DND-41 (cell line): ENCODE measurements at regions not wholly inside any gene's neighbourhood (a gene's known extent, or its start where the extent isn't known, plus 50 kb on each side); places are given as distances from the start of the nearest gene placed in this dataset.

Experiments used
- ATAC-seq: fragments of 200-7000 bp; cut with Tn5 transposase; 3 replicates; pipeline ENCODE4 v1.9.1; 2021; ENCODE audit warnings: low read depth; ENCODE audit not compliant: insufficient read depth
- DNase-seq: peaks from one replicate; pipeline ENCODE4 v3.0.0-alpha.2; 2020
- H2AFZ ChIP-seq: 2 replicates; pipeline ENCODE4 v1.6.0; 2012; ENCODE audit warnings: low read depth, low read length
- H3K27ac ChIP-seq: 2 replicates; pipeline ENCODE4 v1.5.1; 2012; ENCODE audit warnings: low read length, inconsistent platforms
- H3K27me3 ChIP-seq: fragments of 200-600 bp; sonication (generic); 2 replicates; pipeline ENCODE4 v1.6.0; 2012; ENCODE audit warnings: low read length, mild to moderate bottlenecking, inconsistent platforms; ENCODE audit not compliant: insufficient read depth, poor library complexity
- H3K36me3 ChIP-seq: 2 replicates; pipeline ENCODE4 v1.5.1; 2012; ENCODE audit warnings: low read length, inconsistent platforms; ENCODE audit not compliant: insufficient read depth
- H3K4me1 ChIP-seq: 2 replicates; pipeline ENCODE4 v1.5.1; 2012; ENCODE audit warnings: mild to moderate bottlenecking, low read length; ENCODE audit not compliant: insufficient read depth
- H3K4me2 ChIP-seq: 2 replicates; pipeline ENCODE4 v1.6.0; 2012; ENCODE audit warnings: mild to moderate bottlenecking, moderate library complexity, low read length, inconsistent platforms; ENCODE audit not compliant: insufficient read depth
- H3K4me3 ChIP-seq, 2 experiments: fragments of 200-600 bp in 1 of 2; shearing (Covaris generic) in 1 of 2; 2 replicates each; pipeline ENCODE4 v1.5.1; 2012 to 2016; ENCODE audit warnings: inconsistent platforms in 2 of 2, low read length in 2 of 2, mild to moderate bottlenecking in 2 of 2, low read depth in 1 of 2, moderate library complexity in 1 of 2
- H3K79me2 ChIP-seq: 2 replicates; pipeline ENCODE4 v1.6.0; 2012; ENCODE audit warnings: low read length, inconsistent platforms; ENCODE audit not compliant: insufficient read depth
- H3K9ac ChIP-seq: 2 replicates; pipeline ENCODE4 v1.6.0; 2012; ENCODE audit warnings: low read depth, mild to moderate bottlenecking, inconsistent platforms, low read length, moderate library complexity
- H3K9me3 ChIP-seq: 2 replicates; pipeline ENCODE4 v1.5.1; 2012; ENCODE audit warnings: low read length, moderate library complexity, mild to moderate bottlenecking, inconsistent platforms; ENCODE audit not compliant: insufficient read depth, severe bottlenecking
- H4K20me1 ChIP-seq: 2 replicates; pipeline ENCODE4 v1.6.0; 2012; ENCODE audit warnings: low read length; ENCODE audit not compliant: insufficient read depth
- EZH2 ChIP-seq: IDR thresholded peaks from 3 replicates; pipeline ENCODE4 v1.6.1; 2012; ENCODE audit warnings: borderline replicate concordance, low read depth, mild to moderate bottlenecking, moderate library complexity, low read length, inconsistent platforms; ENCODE audit not compliant: severe bottlenecking
- TF ChIP-seq, protein P1 (sequence below): IDR thresholded peaks from 2 replicates; pipeline ENCODE4 v1.5.1; 2012; ENCODE audit warnings: borderline replicate concordance, low read length, moderate library complexity, mild to moderate bottlenecking; ENCODE audit not compliant: poor library complexity, severe bottlenecking; ENCODE audit errors: extremely low read depth

- TF ChIP-seq, protein P1, sequence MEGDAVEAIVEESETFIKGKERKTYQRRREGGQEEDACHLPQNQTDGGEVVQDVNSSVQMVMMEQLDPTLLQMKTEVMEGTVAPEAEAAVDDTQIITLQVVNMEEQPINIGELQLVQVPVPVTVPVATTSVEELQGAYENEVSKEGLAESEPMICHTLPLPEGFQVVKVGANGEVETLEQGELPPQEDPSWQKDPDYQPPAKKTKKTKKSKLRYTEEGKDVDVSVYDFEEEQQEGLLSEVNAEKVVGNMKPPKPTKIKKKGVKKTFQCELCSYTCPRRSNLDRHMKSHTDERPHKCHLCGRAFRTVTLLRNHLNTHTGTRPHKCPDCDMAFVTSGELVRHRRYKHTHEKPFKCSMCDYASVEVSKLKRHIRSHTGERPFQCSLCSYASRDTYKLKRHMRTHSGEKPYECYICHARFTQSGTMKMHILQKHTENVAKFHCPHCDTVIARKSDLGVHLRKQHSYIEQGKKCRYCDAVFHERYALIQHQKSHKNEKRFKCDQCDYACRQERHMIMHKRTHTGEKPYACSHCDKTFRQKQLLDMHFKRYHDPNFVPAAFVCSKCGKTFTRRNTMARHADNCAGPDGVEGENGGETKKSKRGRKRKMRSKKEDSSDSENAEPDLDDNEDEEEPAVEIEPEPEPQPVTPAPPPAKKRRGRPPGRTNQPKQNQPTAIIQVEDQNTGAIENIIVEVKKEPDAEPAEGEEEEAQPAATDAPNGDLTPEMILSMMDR = peak; percentile 77
- no peak for TF ChIP-seq EZH2
- no peaks in the 10 kb centered on the region for H3K27me3 ChIP-seq
- H3K9me3 ChIP-seq = peaks cover 2% of the 10 kb centered on the region
- peak overlapping the region in 1 of 2 experiments; percentile 23; a peak in 1 of 4 replicates for H3K4me3 ChIP-seq
- peak overlapping the region; percentile 79 for H3K27ac ChIP-seq
- peak; percentile 32 for DNase-seq
- peaks cover 55% of the 10 kb centered on the region for H3K4me1 ChIP-seq
- H4K20me1 ChIP-seq = no peaks in the 10 kb centered on the region
- no peak for ATAC-seq
- peak overlapping the region; percentile 34 for H3K9ac ChIP-seq
- H3K79me2 ChIP-seq = no peaks in the 10 kb centered on the region
- no peaks in the 10 kb centered on the region for H3K36me3 ChIP-seq
- peak overlapping the region; percentile 57 for H3K4me2 ChIP-seq
- 0 out of 2 replicates have a peak overlapping the region, but pooled peaks have one; percentile 34 for H2AFZ ChIP-seq
Observed at GRCh38 chr5:4640795-4641194, 499.3 kb upstream of the ADAMTS16 start.

DNA sequence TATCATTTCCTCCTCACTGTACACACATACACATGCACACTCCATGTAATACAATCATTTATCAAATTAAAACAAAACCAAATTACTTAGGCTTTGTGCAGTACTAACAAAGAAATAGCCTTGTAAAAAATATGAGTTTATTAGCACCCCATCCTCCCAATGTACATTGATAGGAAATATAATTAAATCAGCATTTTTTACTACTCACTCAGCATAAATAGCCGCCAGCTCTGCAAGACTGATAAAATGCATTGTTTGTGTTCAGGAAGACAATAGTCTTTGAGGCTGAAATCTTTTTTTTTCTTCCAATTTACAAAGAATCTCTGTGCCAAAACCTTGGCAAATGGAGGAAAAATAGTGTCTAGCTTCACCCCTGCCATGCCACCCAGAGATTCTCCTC is 497.6 kb upstream of the ADAMTS16 start:
- Histone ChIP-seq H3K4me1 (peaks cover 58% of the 10 kb centered on the region), H3K9me3 (peaks cover 2% of the 10 kb centered on the region), H3K79me2 (no peaks in the 10 kb centered on the region), H3K27me3 (no peaks in the 10 kb centered on the region), H3K4me3 (no peak overlapping the region), H3K4me2 (no peak overlapping the region), H4K20me1 (no peaks in the 10 kb centered on the region), H3K27ac (no peak overlapping the region), H2AFZ (no peak overlapping the region), H3K9ac (no peak overlapping the region), H3K36me3 (no peaks in the 10 kb centered on the region)
- ATAC-seq (no peak), DNase-seq (no peak)
- TF ChIP-seq, protein P1 = no peak
- no peak for TF ChIP-seq EZH2

DNA sequence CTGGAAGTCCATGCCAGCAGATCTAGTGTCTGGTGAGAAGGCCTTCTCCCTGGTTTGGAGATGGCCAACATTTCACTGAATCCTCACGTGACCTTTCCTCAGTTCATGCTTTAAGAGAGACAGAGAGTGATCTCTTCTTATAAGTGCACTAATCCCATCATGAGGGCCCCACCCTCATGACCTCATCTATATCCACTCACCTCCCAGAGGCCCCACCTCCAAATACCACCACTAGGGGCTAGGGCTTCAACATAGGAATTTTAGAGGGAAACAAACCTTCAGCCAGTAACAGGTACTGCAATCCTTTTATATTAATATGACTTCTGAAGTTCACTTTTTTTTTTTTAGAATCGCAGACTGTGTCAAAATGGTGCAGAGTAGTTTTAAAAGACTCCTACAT is 496.9 kb upstream of the ADAMTS16 start:
- no peak for DNase-seq
- H3K79me2 ChIP-seq = no peaks in the 10 kb centered on the region
- H2AFZ ChIP-seq = no peak overlapping the region
- no peaks in the 10 kb centered on the region for H3K27me3 ChIP-seq
- no peak overlapping the region for H3K4me3 ChIP-seq
- H3K4me2 ChIP-seq = no peak overlapping the region
- H3K9ac ChIP-seq = no peak overlapping the region
- ATAC-seq = no peak
- H3K9me3 ChIP-seq = peaks cover 2% of the 10 kb centered on the region
- peaks cover 58% of the 10 kb centered on the region for H3K4me1 ChIP-seq
- no peak for TF ChIP-seq EZH2
- TF ChIP-seq, protein P1 = no peak
- no peaks in the 10 kb centered on the region for H3K36me3 ChIP-seq
- H4K20me1 ChIP-seq = no peaks in the 10 kb centered on the region
- no peak overlapping the region for H3K27ac ChIP-seq

GRCh38 chr5:4643960-4644359 is 496.2 kb upstream of the ADAMTS16 start:
- H3K4me2 ChIP-seq = no peak overlapping the region
- H3K9me3 ChIP-seq = peaks cover 2% of the 10 kb centered on the region
- H3K27me3 ChIP-seq = no peaks in the 10 kb centered on the region
- H3K4me1 ChIP-seq = peaks cover 55% of the 10 kb centered on the region
- H3K4me3 ChIP-seq = no peak overlapping the region
- TF ChIP-seq EZH2 = no peak
- TF ChIP-seq, protein P1 = no peak
- H3K36me3 ChIP-seq = no peaks in the 10 kb centered on the region
- no peaks in the 10 kb centered on the region for H4K20me1 ChIP-seq
- no peak overlapping the region for H2AFZ ChIP-seq
- ATAC-seq = no peak
- no peak overlapping the region for H3K9ac ChIP-seq
- H3K27ac ChIP-seq = no peak overlapping the region; the same call in 1 of the 2 replicates
- no peaks in the 10 kb centered on the region for H3K79me2 ChIP-seq
- no peak for DNase-seq
